Body of pancreas (tissue), 4 donors: ENCODE measurements at regions not wholly inside any gene's neighbourhood (a gene's known extent, or its start where the extent isn't known, plus 50 kb on each side); places are given as distances from the start of the nearest gene placed in this dataset.

ENCODE experiments used
- ATAC-seq: fragments of 150-250 bp; one replicate; pipeline ENCODE4 v1.9.1; 2016
- DNase-seq, 4 donors: peaks; one replicate each; pipeline ENCODE4 v3.0.0-alpha.2; 2019
- H3K27ac ChIP-seq, 4 donors: fragments of 200-600 bp; sonication (generic); 1 replicate in 3 of 4; 2 replicates in 1 of 4; pipeline versions ENCODE4 v1.5.1 to v1.6.1; 2016 to 2019; ENCODE audit warnings: mild to moderate bottlenecking in 1 of 4, mixed read lengths in 1 of 4, moderate library complexity in 1 of 4
- H3K27me3 ChIP-seq, 2 donors: fragments of 200-600 bp; sonication (generic); one replicate each; pipeline ENCODE4 v1.6.0; 2016; ENCODE audit warnings: mild to moderate bottlenecking in 1 of 2
- H3K36me3 ChIP-seq, 2 donors: fragments of 200-600 bp; sonication (generic); replicated peaks in 1 of 2; 2 replicates each; pipeline ENCODE4 v1.5.1; 2016; ENCODE audit warnings: low read depth in 2 of 2; ENCODE audit not compliant: insufficient read depth in 1 of 2
- H3K4me1 ChIP-seq: fragments of 200-600 bp; sonication (generic); one replicate; pipeline ENCODE4 v1.6.0; 2016
- H3K4me3 ChIP-seq, 2 donors: fragments of 200-600 bp; sonication (generic); 1 replicate in 1 of 2; 2 replicates in 1 of 2; pipeline ENCODE4 v1.5.1; 2016 to 2019
- H3K9me3 ChIP-seq, 3 donors: fragments of 200-600 bp; sonication (generic); 1 replicate in 2 of 3; 2 replicates in 1 of 3; pipeline ENCODE4 v1.5.1; 2016
- CTCF ChIP-seq, 7 experiments: fragments of 450-650 bp in 4 of 7; fragments of 200-600 bp in 3 of 7; sonication (generic) in 3 of 7; IDR thresholded peaks; one replicate each; pipeline ENCODE4 v1.5.1; 2016 to 2019; ENCODE audit warnings: antibody characterized with exemption in 7 of 7
- POLR2A ChIP-seq, 3 donors: fragments of 450-650 bp; IDR thresholded peaks; one replicate each; pipeline ENCODE4 v1.6.1; 2016; ENCODE audit warnings: antibody characterized with exemption in 3 of 3, mild to moderate bottlenecking in 2 of 3
- WGBS, 2 donors: methylation state at CpG; one replicate each; pipeline ENCODE4 v1.1.5; 2017; 5-methylcytosine and 5-hydroxymethylcytosine counted together
- intact Hi-C: fragments of 100-400 bp; cut with DNase I; formaldehyde crosslinking; loops from one replicate; pipeline ENCODE4 v1.15.1; 2023

DNA sequence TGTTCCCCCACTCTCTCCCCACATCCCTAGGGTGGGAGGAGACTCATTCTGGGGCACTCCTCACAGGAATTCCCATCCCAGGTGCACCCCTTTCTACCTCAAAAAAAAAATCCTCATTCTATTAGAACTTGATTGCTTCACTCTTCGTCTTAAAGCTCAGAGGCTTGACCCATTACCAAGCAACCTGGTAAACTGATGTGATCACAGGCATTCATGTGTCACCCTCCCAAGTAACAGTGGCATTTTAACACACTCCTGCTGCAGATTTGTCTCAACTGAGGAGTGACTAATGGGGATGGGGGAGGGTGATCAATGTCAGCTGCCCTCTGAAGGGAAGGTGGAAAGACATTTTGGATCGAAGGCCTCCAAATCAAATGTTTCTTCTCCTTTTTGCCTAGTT is 78.1 kb upstream of the PTHLH start:
- DNase-seq = no peak
- TF ChIP-seq POLR2A (IDR thresholded peaks at IDR 0.05) = no peak
- no peak for TF ChIP-seq CTCF (IDR thresholded peaks at IDR 0.05)
- H3K4me3 ChIP-seq = no peak overlapping the region
- peaks cover 6% of the 10 kb centered on the region for H3K4me1 ChIP-seq
- intact Hi-C loops = no loop called here
- H3K9me3 ChIP-seq = no peaks in the 10 kb centered on the region
- H3K27ac ChIP-seq = no peak overlapping the region
- WGBS, 2 donors = 71 to 81% methylated on average over 2 of the region's 2 CpGs
- no peaks in the 10 kb centered on the region for H3K27me3 ChIP-seq
- H3K36me3 ChIP-seq = no peaks in the 10 kb centered on the region
- ATAC-seq = no peak

DNA sequence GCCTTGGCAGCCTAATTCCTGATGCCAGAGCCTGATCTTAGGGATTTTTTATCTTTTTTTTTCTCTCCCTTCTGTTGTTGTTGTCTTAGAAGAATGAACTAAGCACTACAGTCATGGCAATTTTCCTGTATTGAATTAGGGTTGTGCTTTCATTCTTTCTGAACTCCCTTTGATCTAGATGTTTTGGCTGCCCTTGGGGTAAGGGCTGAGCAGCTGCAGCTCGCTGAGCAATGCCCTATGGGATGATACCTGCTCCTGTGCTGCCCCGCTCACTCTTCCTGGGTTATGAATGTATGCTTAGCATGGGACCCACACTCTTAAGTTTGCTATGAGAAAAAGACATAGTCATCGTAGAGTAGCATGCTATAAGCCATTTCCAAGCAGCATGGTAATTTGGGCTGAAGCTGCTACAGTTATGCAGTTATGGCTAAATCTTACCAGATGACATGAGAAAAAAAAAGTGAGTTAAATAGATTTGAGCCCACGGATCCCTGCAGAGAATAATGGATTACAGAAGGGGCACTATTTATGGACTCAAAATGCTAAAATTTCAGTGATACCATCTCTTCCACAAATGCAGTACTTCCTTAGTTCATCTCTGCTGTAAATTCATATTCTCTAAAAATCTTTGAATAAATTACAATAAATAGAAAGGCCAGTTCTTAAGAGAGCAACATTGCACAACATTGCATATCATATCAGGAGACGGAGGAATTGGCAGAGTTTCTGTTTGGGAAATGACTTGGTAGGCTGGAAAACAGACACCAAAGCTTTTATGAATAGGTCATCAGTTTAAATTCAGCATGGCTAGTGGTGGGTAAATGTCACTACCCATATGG is 79.2 kb upstream of the PTHLH start:
- H3K27me3 ChIP-seq = no peaks in the 10 kb centered on the region
- no peaks in the 10 kb centered on the region for H3K9me3 ChIP-seq
- H3K36me3 ChIP-seq = no peaks in the 10 kb centered on the region
- DNase-seq (no peak), ATAC-seq (no peak)
- intact Hi-C loops = no loop called here
- TF ChIP-seq POLR2A (IDR thresholded peaks at IDR 0.05) (no peak), CTCF (IDR thresholded peaks at IDR 0.05) (no peak)
- H3K4me3 ChIP-seq = no peak overlapping the region
- peaks cover 6% of the 10 kb centered on the region for H3K4me1 ChIP-seq
- no peak overlapping the region for H3K27ac ChIP-seq
- 66 to 68% methylated on average over 5 of the region's 5 CpGs for WGBS, 2 donors

DNA sequence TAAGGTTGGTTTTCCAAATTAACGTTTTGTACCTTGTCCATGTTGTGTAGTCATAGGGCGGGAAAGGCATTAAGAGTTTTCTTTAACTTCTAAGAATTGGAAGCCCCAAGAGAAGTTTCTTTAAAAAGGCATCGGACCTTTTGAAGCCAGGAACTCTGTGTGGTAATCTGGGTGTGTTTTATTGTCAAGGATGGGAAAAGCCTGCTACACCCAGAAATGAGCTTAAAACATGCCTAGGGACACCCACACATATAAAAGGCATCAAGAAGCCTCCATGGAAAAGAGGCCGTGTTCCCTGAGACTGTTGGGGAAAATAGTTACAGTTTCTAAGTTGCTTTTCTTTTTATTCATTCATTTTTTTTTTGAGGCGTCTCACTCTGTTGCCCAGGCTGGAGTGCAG is 81.0 kb upstream of the PTHLH start:
- no peak for ATAC-seq
- intact Hi-C loops = no loop called here
- H3K36me3 ChIP-seq = no peaks in the 10 kb centered on the region
- H3K4me3 ChIP-seq = no peak overlapping the region
- peaks cover 6% of the 10 kb centered on the region for H3K4me1 ChIP-seq
- no peaks in the 10 kb centered on the region for H3K27me3 ChIP-seq
- 86 to 91% methylated on average over 5 of the region's 5 CpGs for WGBS, 2 donors
- H3K9me3 ChIP-seq = no peaks in the 10 kb centered on the region
- no peak for DNase-seq
- no peak overlapping the region for H3K27ac ChIP-seq
- no peak for TF ChIP-seq CTCF (IDR thresholded peaks at IDR 0.05)
- TF ChIP-seq POLR2A (IDR thresholded peaks at IDR 0.05) = no peak

DNA sequence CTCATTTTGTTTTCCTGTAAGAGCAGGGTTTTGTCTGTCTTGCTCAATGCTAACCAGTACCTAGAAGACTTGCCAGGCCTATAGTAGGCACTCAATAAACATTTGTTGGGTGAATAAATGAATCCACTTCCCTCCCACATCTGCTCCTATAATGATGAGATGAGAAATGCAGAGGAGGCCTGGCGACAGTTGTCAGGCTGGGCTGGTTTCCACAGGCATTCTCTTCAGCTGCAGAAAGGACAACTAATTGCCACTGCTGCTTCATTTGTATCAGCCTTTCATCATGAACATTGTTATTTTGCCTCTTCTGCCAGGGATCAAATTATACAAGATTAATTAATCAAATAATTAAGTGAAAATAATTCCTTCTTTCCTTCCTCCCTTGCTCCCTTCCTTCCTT is 82.0 kb upstream of the PTHLH start:
- Histone ChIP-seq H3K4me3 (no peak overlapping the region), H3K4me1 (peaks cover 6% of the 10 kb centered on the region), H3K9me3 (no peaks in the 10 kb centered on the region), H3K27me3 (no peaks in the 10 kb centered on the region), H3K36me3 (no peaks in the 10 kb centered on the region), H3K27ac (no peak overlapping the region)
- 83 to 92% methylated on average over 1 of the region's 1 CpG for WGBS, 2 donors
- no peak for DNase-seq
- ATAC-seq = no peak
- intact Hi-C loops = no loop called here
- TF ChIP-seq CTCF (IDR thresholded peaks at IDR 0.05) (no peak), POLR2A (IDR thresholded peaks at IDR 0.05) (no peak)
